HG03095 (cell line): ENCODE measurements at regions not wholly inside any gene's neighbourhood (a gene's known extent, or its start where the extent isn't known, plus 50 kb on each side); places are given as distances from the start of the nearest gene placed in this dataset.

ENCODE experiments used
- ATAC-seq: cut with Tn5 transposase; IDR thresholded peaks from one replicate; pipeline ENCODE4 v1.9.1; 2021; ENCODE audit warnings: moderate library complexity; ENCODE audit not compliant: unreplicated experiment

DNA sequence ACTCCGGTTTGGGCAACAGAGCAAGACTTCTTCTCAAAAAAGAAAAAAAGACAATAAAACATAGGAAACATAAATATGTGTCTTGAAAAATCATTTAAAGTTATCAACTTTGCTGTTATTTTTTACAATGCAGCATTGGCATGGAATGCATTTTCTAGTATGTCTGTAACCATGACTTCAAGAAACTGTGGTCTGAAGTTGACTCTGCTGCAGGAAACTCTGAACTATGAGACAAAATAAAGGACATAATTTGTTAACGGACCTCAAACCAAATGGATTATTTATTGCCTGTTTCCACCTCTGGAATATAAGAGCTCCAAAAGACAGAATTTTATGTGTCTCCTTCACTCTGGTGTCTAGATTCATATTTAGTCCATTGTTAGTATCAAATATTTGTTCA is 79.1 kb downstream of the TRIB2 start:
- ATAC-seq: no peak

DNA sequence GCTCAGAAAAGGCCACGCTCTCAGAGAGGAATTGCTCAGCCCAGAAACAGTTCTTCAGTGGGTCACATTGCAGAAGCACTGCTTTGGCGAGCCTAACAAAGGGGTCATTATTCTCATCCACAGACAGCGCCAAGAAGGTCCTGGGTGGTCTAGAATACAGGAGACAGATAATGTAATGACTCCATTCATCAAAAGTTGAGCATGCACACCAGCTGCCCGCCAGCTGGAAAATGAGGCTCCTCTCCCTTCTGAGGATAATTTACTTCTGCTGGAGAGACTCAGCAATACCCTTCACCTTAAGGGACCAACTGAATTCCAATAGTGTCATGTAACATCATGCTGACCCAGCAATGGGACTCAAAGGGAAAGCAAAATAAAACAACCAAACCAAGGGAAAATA is 79.9 kb downstream of the TRIB2 start:
- no peak for ATAC-seq

DNA sequence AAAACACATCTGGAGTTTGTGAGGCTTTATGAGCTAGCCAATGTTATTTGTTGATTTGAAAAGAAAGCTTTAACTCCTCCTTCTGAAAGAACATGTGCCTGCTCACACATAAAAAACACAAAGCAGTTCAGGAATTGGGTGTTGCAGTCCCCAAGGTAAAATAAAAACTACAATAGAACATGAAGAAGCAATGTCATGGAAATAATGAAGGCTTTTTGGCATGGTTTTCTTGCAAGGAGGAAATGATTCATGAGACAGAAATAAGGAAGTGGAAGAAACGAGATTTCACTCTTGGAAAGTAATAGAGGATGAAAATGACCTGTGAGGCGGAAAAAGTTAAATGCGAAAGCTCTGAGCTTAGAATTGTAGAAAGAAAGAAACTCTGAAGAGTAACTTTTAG is 81.1 kb downstream of the TRIB2 start:
- ATAC-seq: no peak

- no peak for ATAC-seq
These were observed 86.9 kb downstream of the TRIB2 start for GRCh38 chr2:12803607-12804006.

GRCh38 chr2:12804091-12804856 is 87.5 kb downstream of the TRIB2 start:
- ATAC-seq: no peak

DNA sequence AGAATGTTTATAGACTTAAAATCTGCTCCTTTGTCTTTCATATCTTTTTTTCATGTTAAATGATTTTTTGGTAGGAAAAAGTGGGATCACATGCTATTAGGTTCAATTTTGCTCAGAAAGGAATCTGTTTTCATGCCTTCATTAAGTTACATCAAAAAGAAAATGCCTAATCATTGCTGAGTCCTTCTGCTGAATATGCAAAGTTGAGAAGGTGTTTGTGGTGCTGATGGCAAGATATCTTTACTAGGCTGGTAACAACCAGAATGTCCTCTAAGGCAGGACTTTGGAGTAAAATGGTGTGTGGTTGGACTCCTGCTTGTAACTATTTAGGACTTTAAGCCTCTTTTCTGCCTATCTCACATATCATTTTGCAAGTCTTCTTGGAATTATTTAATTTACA is 88.3 kb downstream of the TRIB2 start:
- no peak for ATAC-seq

- ATAC-seq: no peak
These were observed 90.0 kb downstream of the TRIB2 start for GRCh38 chr2:12806549-12807242.

- ATAC-seq: no peak
These were observed 91.4 kb downstream of the TRIB2 start for GRCh38 chr2:12807907-12808810.

DNA sequence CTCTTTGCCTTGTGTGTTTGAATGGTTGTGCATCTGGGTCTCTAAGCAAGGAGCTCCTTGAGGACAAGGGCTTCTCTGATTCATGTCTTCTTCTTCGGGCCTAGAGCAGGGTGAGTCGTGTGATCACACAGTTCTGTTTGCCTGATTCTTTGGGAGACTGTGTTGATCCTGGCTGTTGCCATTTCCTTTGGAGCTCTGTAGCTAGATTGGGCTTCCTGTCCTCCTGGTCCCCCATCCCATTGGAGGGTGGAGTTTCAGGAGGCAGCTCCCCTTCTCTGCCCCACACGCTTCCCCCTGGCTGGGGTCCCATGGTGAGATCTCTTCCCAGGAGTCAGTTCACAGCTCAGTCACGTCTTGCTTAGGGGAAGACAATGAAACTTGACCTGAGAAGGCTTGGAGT is 92.8 kb downstream of the TRIB2 start:
- ATAC-seq: no peak

GRCh38 chr2:12811916-12812315 is 95.2 kb downstream of the TRIB2 start:
- ATAC-seq: no peak

DNA sequence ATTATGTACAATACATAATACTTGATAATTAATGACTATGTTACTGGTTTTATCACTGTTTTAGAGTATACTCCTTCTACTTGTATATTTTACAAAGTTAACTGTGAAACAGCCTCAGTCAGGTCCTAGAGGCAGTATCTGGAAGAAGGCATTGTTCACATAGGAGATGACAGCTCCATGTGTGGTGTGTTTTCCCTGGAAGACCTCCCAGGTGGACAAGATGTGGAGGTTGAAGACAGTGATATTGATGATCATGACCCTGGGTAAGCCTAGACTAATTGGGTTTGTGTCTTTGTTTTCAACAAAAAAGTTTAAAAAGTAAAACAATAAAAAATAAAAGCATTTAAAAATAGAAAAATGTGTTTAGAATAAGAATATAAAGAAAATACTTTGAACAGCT is 96.4 kb downstream of the TRIB2 start:
- no peak for ATAC-seq

DNA sequence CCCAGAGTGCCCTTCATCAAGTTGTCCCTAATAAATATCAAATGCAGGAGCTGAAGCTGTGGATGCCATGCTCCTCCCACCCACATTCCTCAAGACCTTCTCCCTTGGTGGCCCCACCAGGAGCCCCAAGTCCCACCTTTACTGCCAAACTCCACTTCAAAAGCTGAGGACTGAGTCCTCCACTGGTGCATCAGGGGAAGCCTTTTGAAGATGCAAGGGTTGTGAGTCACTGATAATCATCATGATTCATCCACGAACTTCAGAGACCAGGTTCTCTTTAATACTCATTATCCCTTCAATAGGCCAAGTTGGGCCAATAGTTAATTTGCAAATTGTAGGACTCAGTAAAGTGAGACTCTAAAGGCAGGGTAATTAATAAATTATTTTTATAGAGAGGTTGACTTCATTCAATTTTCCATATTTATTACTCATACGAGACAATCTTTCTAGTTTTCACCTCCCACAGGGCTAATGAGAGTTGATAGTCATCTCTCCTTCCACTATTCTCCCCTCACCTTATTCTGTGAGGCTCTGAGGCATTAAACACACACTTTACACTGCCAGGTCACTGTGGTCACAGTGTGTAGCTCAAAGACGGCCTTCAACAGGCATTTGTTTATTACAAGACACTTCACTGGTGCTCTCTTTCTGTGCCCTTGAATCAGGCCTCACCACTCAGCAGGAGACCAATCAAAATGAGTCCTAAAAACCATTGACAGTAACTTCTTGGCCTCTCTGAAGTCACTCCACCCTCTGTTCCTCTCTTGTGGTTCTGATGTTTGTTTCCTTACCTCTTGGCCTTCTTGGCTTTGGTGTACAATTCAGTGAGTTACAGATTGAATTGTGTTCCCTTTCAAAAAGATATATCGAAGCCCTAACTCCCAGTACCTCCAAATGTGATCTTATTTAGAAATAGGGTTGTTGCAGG is 99.9 kb downstream of the TRIB2 start:
- no peak for ATAC-seq

DNA sequence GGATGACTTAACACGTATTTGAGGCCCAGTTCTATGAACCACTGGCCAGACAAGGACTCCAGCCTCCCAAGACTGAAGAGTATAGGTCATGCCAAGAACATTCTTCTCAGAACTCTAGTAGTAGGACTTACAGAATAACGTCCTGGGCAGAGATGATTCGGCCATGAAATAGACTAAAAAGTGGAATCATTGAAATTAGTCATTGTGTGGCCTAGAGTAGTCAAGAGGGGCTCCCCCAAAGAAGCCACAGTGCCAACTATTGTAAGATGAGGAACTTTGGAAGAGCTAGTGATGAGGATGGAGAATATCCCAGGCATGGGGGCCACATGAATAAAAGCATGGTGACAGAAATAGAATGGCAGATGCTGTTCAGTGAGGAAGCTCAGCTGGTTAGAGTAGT is 101.1 kb downstream of the TRIB2 start:
- no peak for ATAC-seq

DNA sequence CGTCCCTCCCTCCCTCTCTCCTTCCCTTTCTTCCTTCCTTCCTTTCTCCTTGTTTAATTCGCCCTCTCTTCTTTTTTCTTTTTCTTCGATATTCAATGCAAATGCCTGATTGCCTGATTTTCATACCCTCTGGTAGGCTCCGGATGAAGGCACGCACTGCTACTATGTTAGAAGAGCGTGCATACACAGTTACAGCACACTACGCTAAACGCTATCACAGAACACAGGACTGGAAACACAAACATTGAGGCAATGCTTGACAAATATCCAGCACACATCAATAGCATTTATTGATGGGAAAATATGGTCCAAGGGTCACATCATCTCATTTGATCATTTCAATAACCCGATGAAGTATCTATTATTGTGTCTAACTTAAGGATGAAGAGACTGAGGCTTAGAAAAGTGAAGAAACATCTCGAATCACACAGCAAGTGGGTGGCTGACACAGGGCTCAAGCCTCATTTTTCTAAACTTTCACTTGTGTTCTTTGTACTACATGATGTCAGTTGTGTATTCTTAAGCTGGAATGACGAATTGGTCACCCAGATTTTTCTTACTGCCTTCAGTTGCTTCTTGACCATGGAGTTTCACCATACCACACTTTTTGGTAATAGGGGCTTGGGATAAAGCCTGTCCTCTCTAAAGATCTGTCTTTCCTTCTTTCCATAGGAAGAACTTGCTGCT is 101.8 kb downstream of the TRIB2 start:
- ATAC-seq: no peak

- no peak for ATAC-seq
These were observed 102.4 kb downstream of the TRIB2 start for GRCh38 chr2:12819103-12819475.

GRCh38 chr2:12819721-12820120 is 103.0 kb downstream of the TRIB2 start:
- no peak for ATAC-seq

- no peak for ATAC-seq
These were observed 104.9 kb downstream of the TRIB2 start for GRCh38 chr2:12821656-12822055.

- no peak for ATAC-seq
These were observed 107.6 kb downstream of the TRIB2 start for GRCh38 chr2:12824351-12824777.

DNA sequence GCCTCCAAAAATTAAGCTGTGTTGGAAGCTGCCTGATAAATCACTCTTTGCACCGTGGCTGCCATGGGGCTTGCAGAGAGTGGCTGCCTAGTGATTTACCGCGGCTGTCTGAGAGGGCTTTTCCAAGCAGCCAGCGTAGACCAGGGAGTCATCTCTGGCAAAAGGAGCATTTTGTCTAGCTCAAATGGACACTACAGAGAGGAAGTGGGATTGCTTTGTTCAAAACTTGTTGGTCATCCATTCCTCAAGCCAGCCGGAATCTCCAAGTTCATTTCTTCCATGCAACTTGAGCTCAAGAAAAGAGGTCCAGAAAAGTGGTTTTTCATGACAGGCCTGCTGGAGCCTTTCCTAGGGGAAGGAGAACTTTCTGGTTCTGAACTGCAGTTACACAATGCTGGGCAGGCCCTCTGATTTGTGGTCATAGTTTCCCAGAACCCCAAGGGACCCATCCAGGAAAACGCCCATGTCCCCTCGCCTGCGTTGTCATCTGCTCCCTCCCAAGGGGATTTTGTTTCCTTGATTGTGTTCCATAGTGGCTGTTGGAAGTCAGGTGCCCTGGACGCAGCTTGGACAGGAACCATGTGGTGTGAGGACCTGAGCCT is 108.1 kb downstream of the TRIB2 start:
- no peak for ATAC-seq

DNA sequence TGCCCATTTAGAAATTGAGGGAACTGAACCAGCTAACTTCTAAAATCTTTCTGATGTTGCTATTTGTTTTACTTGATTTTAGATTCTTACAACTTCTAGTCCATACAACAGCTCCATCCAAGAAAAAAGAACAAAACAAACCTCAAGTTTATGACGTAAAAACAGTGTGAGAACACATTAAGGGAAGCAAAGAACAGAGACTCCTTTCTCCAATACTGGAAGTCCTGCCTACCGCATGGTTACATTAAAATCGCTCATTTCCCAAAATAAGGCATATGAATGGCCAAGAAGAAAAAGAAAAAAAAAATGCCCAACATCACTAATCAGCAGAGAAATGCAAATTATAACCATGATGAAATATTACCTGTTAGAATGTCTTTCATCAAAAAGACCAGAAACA is 110.0 kb downstream of the TRIB2 start:
- ATAC-seq: no peak
